Fibroblast of villous mesenchyme (primary cell): ENCODE measurements at regions not wholly inside any gene's neighbourhood (a gene's known extent, or its start where the extent isn't known, plus 50 kb on each side); places are given as distances from the start of the nearest gene placed in this dataset.

ENCODE experiments used
- DNase-seq: peaks from one replicate; pipeline ENCODE4 v3.0.0-alpha.2; 2010; ENCODE audit warnings: low read depth
- H3K4me3 ChIP-seq: 2 replicates; pipeline ENCODE4 v1.5.1; 2011; ENCODE audit warnings: low read depth, mild to moderate bottlenecking, low read length
- TF ChIP-seq, protein P1 (sequence below): IDR thresholded peaks from 2 replicates; pipeline ENCODE4 v1.5.1; 2012; ENCODE audit warnings: low read depth, mild to moderate bottlenecking, low read length; ENCODE audit not compliant: insufficient read depth

DNA sequence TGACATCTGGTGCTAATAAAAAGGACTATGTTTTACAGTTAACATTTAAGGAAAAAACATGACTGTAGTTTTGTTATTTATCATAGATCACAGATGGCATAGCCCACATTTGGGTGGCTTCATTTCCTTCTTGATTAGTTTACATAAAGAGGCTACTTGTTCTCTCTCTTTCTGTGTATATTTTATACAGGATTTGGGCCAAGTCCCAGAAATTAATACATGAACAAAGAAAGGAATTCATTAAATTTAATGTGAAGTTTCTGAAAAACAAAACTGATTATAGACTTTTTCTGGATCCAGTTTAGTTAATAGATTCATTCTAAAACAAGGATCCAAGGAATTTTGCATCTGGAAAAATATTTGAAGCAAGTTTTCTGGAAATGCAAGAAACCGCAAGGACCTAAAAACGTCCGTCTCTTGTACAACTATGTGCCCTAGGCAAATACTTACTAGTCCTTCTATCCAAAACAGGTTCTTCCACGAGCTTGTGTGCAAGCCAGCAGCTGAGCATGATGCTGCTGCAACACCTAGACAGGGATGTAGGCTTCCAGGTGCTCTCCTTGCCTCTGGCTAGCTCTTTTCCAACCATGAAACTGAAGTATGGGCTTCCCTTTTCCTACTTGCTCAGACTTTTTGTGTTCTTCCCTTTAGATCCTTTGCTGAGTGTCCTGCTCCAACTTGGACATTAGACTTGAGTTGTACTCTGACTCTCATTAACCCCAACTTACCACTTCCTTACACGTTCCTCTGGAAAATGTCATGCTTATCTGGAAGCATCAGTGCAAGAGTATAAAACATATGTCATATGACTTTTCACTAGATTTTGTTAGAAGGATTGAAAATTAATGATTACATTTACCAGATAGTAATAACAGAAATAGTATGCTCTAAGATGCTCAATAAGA, 161.5 kb upstream of the STARD13 start:
- no peak overlapping the region for H3K4me3 ChIP-seq
- TF ChIP-seq, protein P1, sequence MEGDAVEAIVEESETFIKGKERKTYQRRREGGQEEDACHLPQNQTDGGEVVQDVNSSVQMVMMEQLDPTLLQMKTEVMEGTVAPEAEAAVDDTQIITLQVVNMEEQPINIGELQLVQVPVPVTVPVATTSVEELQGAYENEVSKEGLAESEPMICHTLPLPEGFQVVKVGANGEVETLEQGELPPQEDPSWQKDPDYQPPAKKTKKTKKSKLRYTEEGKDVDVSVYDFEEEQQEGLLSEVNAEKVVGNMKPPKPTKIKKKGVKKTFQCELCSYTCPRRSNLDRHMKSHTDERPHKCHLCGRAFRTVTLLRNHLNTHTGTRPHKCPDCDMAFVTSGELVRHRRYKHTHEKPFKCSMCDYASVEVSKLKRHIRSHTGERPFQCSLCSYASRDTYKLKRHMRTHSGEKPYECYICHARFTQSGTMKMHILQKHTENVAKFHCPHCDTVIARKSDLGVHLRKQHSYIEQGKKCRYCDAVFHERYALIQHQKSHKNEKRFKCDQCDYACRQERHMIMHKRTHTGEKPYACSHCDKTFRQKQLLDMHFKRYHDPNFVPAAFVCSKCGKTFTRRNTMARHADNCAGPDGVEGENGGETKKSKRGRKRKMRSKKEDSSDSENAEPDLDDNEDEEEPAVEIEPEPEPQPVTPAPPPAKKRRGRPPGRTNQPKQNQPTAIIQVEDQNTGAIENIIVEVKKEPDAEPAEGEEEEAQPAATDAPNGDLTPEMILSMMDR: no peak
- peak; percentile 57 for DNase-seq

- TF ChIP-seq, protein P1: no peak
- H3K4me3 ChIP-seq: no peak overlapping the region
- DNase-seq: no peak
These were observed 163.3 kb upstream of the STARD13 start for GRCh38 chr13:33448889-33449288.

DNA sequence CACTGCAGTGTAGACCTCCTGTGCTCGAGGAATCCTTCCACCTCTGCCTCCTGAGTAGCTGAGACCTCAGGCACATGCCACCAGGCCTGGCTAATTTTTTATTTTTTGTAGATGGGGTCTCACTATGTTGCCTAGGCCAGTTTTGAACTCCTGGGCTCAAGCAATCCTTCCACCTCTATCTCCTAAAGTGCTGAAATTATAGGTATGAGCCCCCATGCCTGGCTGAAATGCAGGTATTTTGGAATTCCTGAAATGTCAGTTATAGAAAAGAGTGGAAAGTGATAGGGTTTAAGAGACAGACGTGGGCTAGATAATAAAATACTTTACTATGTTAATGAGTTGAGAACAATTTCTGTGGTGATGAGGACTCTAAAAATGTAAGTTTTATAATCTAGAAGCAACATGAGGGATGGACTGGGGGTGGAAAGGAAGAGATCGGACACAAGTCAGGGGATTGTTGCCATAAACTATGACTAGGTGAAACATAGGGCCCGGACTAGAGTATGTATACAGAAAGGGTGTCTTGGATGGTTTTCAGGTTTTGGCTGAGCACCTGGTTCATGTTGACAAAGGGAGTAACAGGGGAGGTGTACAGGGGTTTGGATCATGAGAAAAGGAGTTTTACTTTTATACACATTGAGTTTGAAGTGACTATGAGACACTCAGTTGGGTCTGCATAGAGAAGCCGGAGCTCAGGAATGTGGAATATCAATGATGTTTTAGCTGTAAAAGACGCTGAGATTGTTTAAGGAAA, 165.6 kb upstream of the STARD13 start:
- TF ChIP-seq, protein P1: no peak
- no peak overlapping the region for H3K4me3 ChIP-seq
- no peak for DNase-seq

DNA sequence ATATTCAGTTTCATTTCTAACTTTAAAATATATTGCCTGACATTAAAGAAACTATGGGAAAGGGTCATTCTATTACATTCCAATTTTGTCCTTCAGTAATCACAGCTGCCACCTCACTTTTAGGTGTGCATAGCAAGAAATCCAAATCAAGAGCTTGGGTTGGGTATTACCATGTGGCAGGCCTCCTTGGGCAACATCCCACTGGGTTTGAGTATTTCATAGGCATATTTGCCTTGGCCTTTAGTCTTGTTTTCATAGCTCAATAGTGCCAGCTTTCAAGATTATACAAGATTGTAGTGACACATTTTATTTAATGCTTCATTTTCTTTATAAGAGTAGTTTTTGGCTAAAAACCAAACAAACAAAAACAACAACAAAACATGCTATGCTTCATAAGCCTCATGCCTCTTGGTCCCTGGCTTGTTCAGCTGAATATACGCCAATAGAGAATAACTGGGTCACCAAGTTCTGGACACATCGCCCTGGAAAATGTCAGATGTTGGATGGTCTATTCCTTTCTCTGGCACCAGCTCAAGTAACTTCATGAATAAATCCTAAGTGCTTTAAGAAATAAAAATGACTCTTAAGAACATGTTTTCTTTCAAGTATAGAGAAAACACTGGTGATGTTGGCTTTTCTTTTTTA, 167.4 kb upstream of the STARD13 start:
- TF ChIP-seq, protein P1: no peak
- H3K4me3 ChIP-seq: no peak overlapping the region
- DNase-seq: peak; percentile 45

DNA sequence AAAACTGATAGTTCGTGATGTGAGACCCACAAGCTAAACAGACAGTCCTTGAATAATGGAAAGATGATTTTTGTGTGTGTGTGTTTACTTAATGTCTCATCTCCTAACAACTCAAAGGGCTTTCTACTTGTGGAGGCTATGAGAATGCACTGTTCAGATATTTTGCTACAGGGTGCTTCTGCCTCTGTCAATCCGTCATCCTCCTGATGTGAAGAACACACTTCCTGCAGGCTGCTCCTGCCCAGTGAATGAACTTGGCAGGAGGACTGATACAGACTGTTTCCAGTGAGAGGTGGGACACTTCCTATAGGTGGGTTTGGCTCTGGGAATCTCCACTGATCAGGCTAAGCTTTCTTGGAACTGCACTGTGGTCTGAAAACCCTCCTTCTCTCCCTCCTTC, 168.4 kb upstream of the STARD13 start:
- H3K4me3 ChIP-seq: no peak overlapping the region
- no peak for DNase-seq
- TF ChIP-seq, protein P1: no peak

- no peak for DNase-seq
- TF ChIP-seq, protein P1: no peak
- H3K4me3 ChIP-seq: no peak overlapping the region
These were observed 169.5 kb upstream of the STARD13 start for GRCh38 chr13:33454844-33455705.
